HEK293 (cell line): ENCODE measurements at regions not wholly inside any gene's neighbourhood (a gene's known extent, or its start where the extent isn't known, plus 50 kb on each side); places are given as distances from the start of the nearest gene placed in this dataset.

Experiments used
- CTCF ChIA-PET: fragments of 350-600 bp; formaldehyde crosslinking; extraction: SDS; loops from one replicate; lab custom pipeline; 2021; ENCODE audit warnings: antibody characterized with exemption; lab: Yijun Ruan, JAX
- POLR2A ChIA-PET: fragments of 300-600 bp; formaldehyde crosslinking; extraction: SDS; loops from one replicate; lab custom pipeline; 2020; ENCODE audit warnings: antibody characterized with exemption, inconsistent platforms; lab: Yijun Ruan, JAX
- H3K27ac ChIP-seq: fragments of 200-500 bp; sonication (Bioruptor generic); 2 replicates; pipeline ENCODE4 v1.5.1; 2014; ENCODE audit warnings: low read depth, low read length, control low read depth, inconsistent platforms; ENCODE audit errors: extremely low read depth
- H3K36me3 ChIP-seq, 2 experiments: fragments of 200-500 bp in 1 of 2; sonication (Bioruptor generic) in 1 of 2; 1 replicate in 1 of 2; 2 replicates in 1 of 2; pipeline ENCODE4 v1.5.1; 2014 to 2017; ENCODE audit warnings: inconsistent platforms in 2 of 2, low read length in 2 of 2; ENCODE audit not compliant: control insufficient read depth in 2 of 2, insufficient read depth in 1 of 2
- H3K4me1 ChIP-seq: fragments of 200-500 bp; sonication (Bioruptor generic); 2 replicates; pipeline ENCODE4 v1.5.1; 2014; ENCODE audit warnings: mild to moderate bottlenecking, low read length, inconsistent platforms; ENCODE audit not compliant: control insufficient read depth, insufficient read depth
- H3K4me3 ChIP-seq: 2 replicates; pipeline ENCODE4 v1.5.1; 2011; ENCODE audit warnings: low read depth, mild to moderate bottlenecking, control low read depth, low read length, moderate library complexity
- H3K9me3 ChIP-seq: fragments of 200-500 bp; sonication (Bioruptor generic); 2 replicates; pipeline ENCODE4 v1.5.1; 2014; ENCODE audit warnings: low read depth, low read length, inconsistent platforms; ENCODE audit not compliant: control insufficient read depth, insufficient read depth
- HIC1 ChIP-seq: fragments of 450-650 bp; formaldehyde crosslinking; IDR thresholded peaks from 2 replicates; pipeline ENCODE4 v1.5.1; 2016; ENCODE audit warnings: missing biosample characterization, missing genetic modification characterization
- INSM2 ChIP-seq: fragments of 450-650 bp; formaldehyde crosslinking; IDR thresholded peaks from 2 replicates; pipeline ENCODE4 v1.5.1; 2016; ENCODE audit warnings: missing biosample characterization, missing genetic modification characterization
- KLF9 ChIP-seq: fragments of 450-650 bp; formaldehyde crosslinking; IDR thresholded peaks from 2 replicates; pipeline ENCODE4 v1.5.1; 2016; ENCODE audit warnings: missing biosample characterization, missing genetic modification characterization, low read depth
- SCRT2 ChIP-seq: fragments of 450-650 bp; formaldehyde crosslinking; IDR thresholded peaks from 2 replicates; pipeline ENCODE4 v1.5.1; 2016; ENCODE audit warnings: missing biosample characterization, missing genetic modification characterization
- ZBTB17 ChIP-seq: fragments of 450-650 bp; formaldehyde crosslinking; IDR thresholded peaks from 2 replicates; pipeline ENCODE4 v1.5.1; 2016; ENCODE audit warnings: missing biosample characterization, missing genetic modification characterization
- ZNF132 ChIP-seq: fragments of 450-650 bp; formaldehyde crosslinking; IDR thresholded peaks from 2 replicates; pipeline ENCODE4 v1.5.1; 2017; ENCODE audit warnings: missing biosample characterization, missing genetic modification characterization, borderline replicate concordance
- ZNF138 ChIP-seq: fragments of 450-650 bp; formaldehyde crosslinking; IDR thresholded peaks from 2 replicates; pipeline ENCODE4 v1.5.1; 2016; ENCODE audit warnings: missing biosample characterization, missing genetic modification characterization, borderline replicate concordance
- ZNF148 ChIP-seq: fragments of 450-650 bp; formaldehyde crosslinking; IDR thresholded peaks from 2 replicates; pipeline ENCODE4 v1.5.0; 2017; ENCODE audit warnings: missing biosample characterization, missing genetic modification characterization, borderline replicate concordance
- ZNF16 ChIP-seq: fragments of 450-650 bp; formaldehyde crosslinking; IDR thresholded peaks from 2 replicates; pipeline ENCODE4 v1.5.1; 2016; ENCODE audit warnings: low read depth, missing biosample characterization, missing genetic modification characterization
- ZNF2 ChIP-seq: fragments of 450-650 bp; formaldehyde crosslinking; IDR thresholded peaks from 2 replicates; pipeline ENCODE4 v1.5.1; 2016; ENCODE audit warnings: missing biosample characterization, missing genetic modification characterization
- ZNF202 ChIP-seq: fragments of 450-650 bp; formaldehyde crosslinking; IDR thresholded peaks from 2 replicates; pipeline ENCODE4 v1.5.1; 2016; ENCODE audit warnings: missing biosample characterization, missing genetic modification characterization, borderline replicate concordance
- ZNF24 ChIP-seq: fragments of 450-650 bp; formaldehyde crosslinking; IDR thresholded peaks from 2 replicates; pipeline ENCODE4 v1.5.1; 2016; ENCODE audit warnings: missing biosample characterization, missing genetic modification characterization
- ZNF335 ChIP-seq: fragments of 450-650 bp; formaldehyde crosslinking; conservative IDR thresholded peaks from 2 replicates; pipeline ENCODE4 v1.5.1; 2016; ENCODE audit warnings: missing biosample characterization, missing genetic modification characterization
- ZNF366 ChIP-seq: fragments of 450-650 bp; formaldehyde crosslinking; conservative IDR thresholded peaks from 2 replicates; pipeline ENCODE4 v1.5.1; 2016; ENCODE audit warnings: missing biosample characterization, missing genetic modification characterization
- ZNF530 ChIP-seq: fragments of 450-650 bp; formaldehyde crosslinking; IDR thresholded peaks from 2 replicates; pipeline ENCODE4 v1.5.1; 2016; ENCODE audit warnings: low read depth, missing biosample characterization, missing genetic modification characterization
- ZNF561 ChIP-seq: fragments of 450-650 bp; IDR thresholded peaks from 2 replicates; pipeline ENCODE4 v1.5.1; 2018; ENCODE audit warnings: missing biosample characterization, missing genetic modification characterization, borderline replicate concordance
- ZNF580 ChIP-seq: fragments of 450-650 bp; formaldehyde crosslinking; IDR thresholded peaks from 2 replicates; pipeline ENCODE4 v1.5.1; 2016; ENCODE audit warnings: missing biosample characterization, missing genetic modification characterization
- ZNF658 ChIP-seq: fragments of 450-650 bp; formaldehyde crosslinking; IDR thresholded peaks from 2 replicates; pipeline ENCODE4; 2016; ENCODE audit warnings: missing biosample characterization, missing genetic modification characterization
- ZNF747 ChIP-seq: fragments of 450-650 bp; formaldehyde crosslinking; IDR thresholded peaks from 2 replicates; pipeline ENCODE4 v1.5.1; 2016; ENCODE audit warnings: missing biosample characterization, missing genetic modification characterization
- ZNF785 ChIP-seq: fragments of 450-650 bp; formaldehyde crosslinking; IDR thresholded peaks from 2 replicates; pipeline ENCODE4 v1.5.1; 2016; ENCODE audit warnings: missing biosample characterization, missing genetic modification characterization
- ZNF843 ChIP-seq: fragments of 450-650 bp; formaldehyde crosslinking; IDR thresholded peaks from 2 replicates; pipeline ENCODE4 v1.5.1; 2016; ENCODE audit warnings: missing biosample characterization, missing genetic modification characterization
- TF ChIP-seq, protein P1 (sequence below): fragments of 450-650 bp; formaldehyde crosslinking; IDR thresholded peaks from 2 replicates; pipeline ENCODE4 v1.5.1; 2016; ENCODE audit warnings: missing biosample characterization, missing genetic modification characterization
- TF ChIP-seq, protein P2 (sequence below): fragments of 450-650 bp; formaldehyde crosslinking; IDR thresholded peaks from 2 replicates; pipeline ENCODE4 v1.5.1; 2016; ENCODE audit warnings: missing biosample characterization, missing genetic modification characterization, borderline replicate concordance
- TF ChIP-seq, protein P3 (sequence below): fragments of 450-650 bp; formaldehyde crosslinking; optimal IDR thresholded peaks from 2 replicates; pipeline ENCODE3; 2016; ENCODE audit warnings: missing biosample characterization, mild to moderate bottlenecking, missing genetic modification characterization
- TF ChIP-seq, protein P4 (sequence below): fragments of 450-650 bp; formaldehyde crosslinking; IDR thresholded peaks from 2 replicates; pipeline ENCODE4 v1.5.1; 2017; ENCODE audit warnings: missing biosample characterization, missing genetic modification characterization

DNA sequence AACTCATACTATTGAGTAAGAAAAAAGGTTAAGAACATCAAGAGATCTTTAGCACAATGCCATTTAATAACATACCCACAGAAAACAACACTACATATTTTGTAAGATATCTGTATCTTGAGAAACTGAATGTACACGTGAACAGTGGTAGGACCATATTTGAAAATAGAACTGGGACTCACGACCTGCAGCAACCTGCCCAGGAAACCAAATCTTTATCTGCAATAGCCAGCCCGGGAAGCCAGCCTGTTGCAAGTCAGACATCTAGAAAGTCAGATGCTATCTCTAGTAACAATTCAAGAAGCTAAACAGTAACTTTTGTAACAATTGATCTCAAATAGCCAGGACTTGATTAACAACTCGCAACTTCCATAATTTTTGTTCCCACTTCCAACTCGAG, 52.6 kb upstream of the SOD3 start:
- no peaks in the 10 kb centered on the region for H3K9me3 ChIP-seq
- H3K4me3 ChIP-seq: no peak overlapping the region
- H3K36me3 ChIP-seq: no peaks in the 10 kb centered on the region
- TF ChIP-seq ZNF561 (tag by site-specific recombination) (no peak), SCRT2 (no peak), ZNF658 (tag by site-specific recombination) (no peak), ZNF785 (no peak), ZNF24 (tag by site-specific recombination) (no peak), ZNF138 (tag by site-specific recombination) (no peak), ZNF843 (no peak), ZNF132 (no peak), KLF9 (tag by site-specific recombination) (no peak), ZNF2 (tag by site-specific recombination) (no peak), INSM2 (tag by site-specific recombination) (no peak)
- TF ChIP-seq, protein P1, sequence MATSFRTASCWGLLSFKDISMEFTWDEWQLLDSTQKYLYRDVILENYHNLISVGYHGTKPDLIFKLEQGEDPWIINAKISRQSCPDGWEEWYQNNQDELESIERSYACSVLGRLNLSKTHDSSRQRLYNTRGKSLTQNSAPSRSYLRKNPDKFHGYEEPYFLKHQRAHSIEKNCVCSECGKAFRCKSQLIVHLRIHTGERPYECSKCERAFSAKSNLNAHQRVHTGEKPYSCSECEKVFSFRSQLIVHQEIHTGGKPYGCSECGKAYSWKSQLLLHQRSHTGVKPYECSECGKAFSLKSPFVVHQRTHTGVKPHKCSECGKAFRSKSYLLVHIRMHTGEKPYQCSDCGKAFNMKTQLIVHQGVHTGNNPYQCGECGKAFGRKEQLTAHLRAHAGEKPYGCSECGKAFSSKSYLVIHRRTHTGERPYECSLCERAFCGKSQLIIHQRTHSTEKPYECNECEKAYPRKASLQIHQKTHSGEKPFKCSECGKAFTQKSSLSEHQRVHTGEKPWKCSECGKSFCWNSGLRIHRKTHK: no peak
- TF ChIP-seq, protein P2, sequence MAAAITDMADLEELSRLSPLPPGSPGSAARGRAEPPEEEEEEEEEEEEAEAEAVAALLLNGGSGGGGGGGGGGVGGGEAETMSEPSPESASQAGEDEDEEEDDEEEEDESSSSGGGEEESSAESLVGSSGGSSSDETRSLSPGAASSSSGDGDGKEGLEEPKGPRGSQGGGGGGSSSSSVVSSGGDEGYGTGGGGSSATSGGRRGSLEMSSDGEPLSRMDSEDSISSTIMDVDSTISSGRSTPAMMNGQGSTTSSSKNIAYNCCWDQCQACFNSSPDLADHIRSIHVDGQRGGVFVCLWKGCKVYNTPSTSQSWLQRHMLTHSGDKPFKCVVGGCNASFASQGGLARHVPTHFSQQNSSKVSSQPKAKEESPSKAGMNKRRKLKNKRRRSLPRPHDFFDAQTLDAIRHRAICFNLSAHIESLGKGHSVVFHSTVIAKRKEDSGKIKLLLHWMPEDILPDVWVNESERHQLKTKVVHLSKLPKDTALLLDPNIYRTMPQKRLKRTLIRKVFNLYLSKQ: no peak
- H3K4me1 ChIP-seq: no peaks in the 10 kb centered on the region
- no peak overlapping the region for H3K27ac ChIP-seq
- ChIA-PET CTCF (no interaction called here), POLR2A (no interaction called here)

GRCh38 chr4:24743206-24743605, 52.2 kb upstream of the SOD3 start:
- Histone ChIP-seq H3K9me3 (no peaks in the 10 kb centered on the region), H3K27ac (no peak overlapping the region), H3K4me1 (no peaks in the 10 kb centered on the region), H3K4me3 (no peak overlapping the region), H3K36me3 (no peaks in the 10 kb centered on the region)
- CTCF ChIA-PET: no interaction called here
- POLR2A ChIA-PET: no interaction called here
- TF ChIP-seq HIC1 (tag by site-specific recombination): no peak
- no peak for TF ChIP-seq ZNF747
- TF ChIP-seq ZBTB17: no peak
- TF ChIP-seq, protein P3, sequence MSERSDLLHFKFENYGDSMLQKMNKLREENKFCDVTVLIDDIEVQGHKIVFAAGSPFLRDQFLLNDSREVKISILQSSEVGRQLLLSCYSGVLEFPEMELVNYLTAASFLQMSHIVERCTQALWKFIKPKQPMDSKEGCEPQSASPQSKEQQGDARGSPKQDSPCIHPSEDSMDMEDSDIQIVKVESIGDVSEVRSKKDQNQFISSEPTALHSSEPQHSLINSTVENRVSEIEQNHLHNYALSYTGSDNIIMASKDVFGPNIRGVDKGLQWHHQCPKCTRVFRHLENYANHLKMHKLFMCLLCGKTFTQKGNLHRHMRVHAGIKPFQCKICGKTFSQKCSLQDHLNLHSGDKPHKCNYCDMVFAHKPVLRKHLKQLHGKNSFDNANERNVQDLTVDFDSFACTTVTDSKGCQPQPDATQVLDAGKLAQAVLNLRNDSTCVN (tag by site-specific recombination): no peak
- TF ChIP-seq ZNF335 (tag by site-specific recombination): no peak
- TF ChIP-seq ZNF366 (tag by site-specific recombination): no peak
- no peak for TF ChIP-seq ZNF580 (tag by site-specific recombination)
- TF ChIP-seq ZNF202 (tag by site-specific recombination): no peak
- no peak for TF ChIP-seq ZNF148
- TF ChIP-seq, protein P4, sequence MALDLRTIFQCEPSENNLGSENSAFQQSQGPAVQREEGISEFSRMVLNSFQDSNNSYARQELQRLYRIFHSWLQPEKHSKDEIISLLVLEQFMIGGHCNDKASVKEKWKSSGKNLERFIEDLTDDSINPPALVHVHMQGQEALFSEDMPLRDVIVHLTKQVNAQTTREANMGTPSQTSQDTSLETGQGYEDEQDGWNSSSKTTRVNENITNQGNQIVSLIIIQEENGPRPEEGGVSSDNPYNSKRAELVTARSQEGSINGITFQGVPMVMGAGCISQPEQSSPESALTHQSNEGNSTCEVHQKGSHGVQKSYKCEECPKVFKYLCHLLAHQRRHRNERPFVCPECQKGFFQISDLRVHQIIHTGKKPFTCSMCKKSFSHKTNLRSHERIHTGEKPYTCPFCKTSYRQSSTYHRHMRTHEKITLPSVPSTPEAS (tag by site-specific recombination): no peak
- TF ChIP-seq ZNF530 (tag by site-specific recombination): no peak
- TF ChIP-seq ZNF16: no peak
